IMR-90 (cell line): ENCODE measurements at regions not wholly inside any gene's neighbourhood (a gene's known extent, or its start where the extent isn't known, plus 50 kb on each side); places are given as distances from the start of the nearest gene placed in this dataset.
A peak's percentile ranks its signal among the peaks of the same experiment; 100 is the strongest.
"Not testable (repeated sequence)": the region's sequence is repeated elsewhere in the genome, so short reads cannot be mapped to it uniquely, and the experiment has no call there.

Experiments used
- ATAC-seq: fragments of 200-7000 bp; cut with Tn5 transposase; 2 replicates; pipeline ENCODE4 v1.9.1; 2020; ENCODE audit warnings: low read depth, mild to moderate bottlenecking, moderate library complexity
- BruUV-seq: library from RNA; stranded (reverse); fragments of 400-500 nt; replicated peaks from 2 replicates; lab custom pipeline; 2021; lab: Mats Ljungman, UMichigan
- CTCF ChIA-PET: fragments of 300-600 bp; formaldehyde crosslinking; extraction: SDS; loops from one replicate; lab custom pipeline; 2021; ENCODE audit warnings: antibody characterized with exemption; lab: Yijun Ruan, JAX
- POLR2A ChIA-PET: fragments of 300-600 bp; sonication (Branson Sonifier 250); formaldehyde crosslinking; loops from one replicate; lab custom pipeline; 2022; ENCODE audit warnings: antibody characterized with exemption; ENCODE audit not compliant: unreplicated experiment; lab: Charles Lee
- DNase-seq: peaks from one replicate; pipeline ENCODE4 v3.0.0; 2013
- H2AFZ ChIP-seq: replicated peaks from 2 replicates; pipeline ENCODE3; 2013; ENCODE audit warnings: low read length, mild to moderate bottlenecking; ENCODE audit not compliant: poor library complexity
- H2AK5ac ChIP-seq: 2 replicates; pipeline ENCODE4 v1.6.1; 2013; ENCODE audit warnings: low read depth, low read length, inconsistent platforms
- H2AK9ac ChIP-seq: replicated peaks from 2 replicates; pipeline ENCODE3; 2013; ENCODE audit warnings: mild to moderate bottlenecking, low read depth, low read length, moderate library complexity; ENCODE audit not compliant: poor library complexity
- H2BK120ac ChIP-seq: 2 replicates; pipeline ENCODE4 v1.6.1; 2013; ENCODE audit warnings: low read depth, low read length, inconsistent platforms
- H2BK15ac ChIP-seq: 3 replicates; pipeline ENCODE4 v1.6.1; 2013; ENCODE audit warnings: low read depth, low read length, inconsistent platforms
- H2BK20ac ChIP-seq: 2 replicates; pipeline ENCODE4 v1.6.1; 2013; ENCODE audit warnings: low read depth, mild to moderate bottlenecking, inconsistent platforms, low read length, moderate library complexity
- H2BK5ac ChIP-seq: 2 replicates; pipeline ENCODE4 v1.6.1; 2013; ENCODE audit warnings: mild to moderate bottlenecking, low read depth, low read length, inconsistent platforms; ENCODE audit not compliant: poor library complexity, severe bottlenecking
- H3K14ac ChIP-seq: replicated peaks from 2 replicates; pipeline ENCODE4 v1.6.1; 2013; ENCODE audit warnings: low read depth, low read length, inconsistent platforms
- H3K18ac ChIP-seq: 2 replicates; pipeline ENCODE4 v1.6.1; 2013; ENCODE audit warnings: low read depth, low read length, control low read depth
- H3K23ac ChIP-seq: 2 replicates; pipeline ENCODE4 v1.6.1; 2013; ENCODE audit warnings: low read depth, low read length, inconsistent platforms
- H3K27ac ChIP-seq: 2 replicates; pipeline ENCODE4 v1.5.1; 2013; ENCODE audit warnings: mild to moderate bottlenecking, control low read depth, low read length; ENCODE audit not compliant: insufficient read depth
- H3K27me3 ChIP-seq: 2 replicates; pipeline ENCODE4 v1.6.1; 2013; ENCODE audit warnings: low read length; ENCODE audit not compliant: control insufficient read depth, insufficient read depth
- H3K36me3 ChIP-seq: 2 replicates; pipeline ENCODE4 v1.6.1; 2013; ENCODE audit warnings: low read length, mixed read lengths; ENCODE audit not compliant: control insufficient read depth, insufficient read depth
- H3K4ac ChIP-seq: 2 replicates; pipeline ENCODE4 v1.6.1; 2013; ENCODE audit warnings: low read depth, low read length, inconsistent platforms
- H3K4me1 ChIP-seq: 2 replicates; pipeline ENCODE4 v1.6.1; 2013; ENCODE audit warnings: low read length, mixed read lengths; ENCODE audit not compliant: control insufficient read depth, insufficient read depth
- H3K4me2 ChIP-seq: 2 replicates; pipeline ENCODE4 v1.6.1; 2013; ENCODE audit warnings: low read depth, mild to moderate bottlenecking, control low read depth, low read length, moderate library complexity
- H3K4me3 ChIP-seq: 2 replicates; pipeline ENCODE4 v1.5.1; 2013; ENCODE audit warnings: low read depth, mild to moderate bottlenecking, control low read depth, low read length, moderate library complexity; ENCODE audit not compliant: insufficient read depth
- H3K56ac ChIP-seq: 2 replicates; pipeline ENCODE4 v1.6.1; 2013; ENCODE audit warnings: low read length, inconsistent platforms; ENCODE audit not compliant: insufficient read depth; ENCODE audit errors: extremely low read depth
- H3K79me1 ChIP-seq, 2 experiments: 2 replicates each; pipeline ENCODE4 v1.6.1; 2013; ENCODE audit warnings: low read length in 2 of 2, inconsistent platforms in 1 of 2, low read depth in 1 of 2
- H3K9ac ChIP-seq: 2 replicates; pipeline ENCODE4 v1.6.1; 2013; ENCODE audit warnings: low read depth, low read length, control low read depth
- H3K9me1 ChIP-seq: 2 replicates; pipeline ENCODE4 v1.6.1; 2013; ENCODE audit warnings: low read length, inconsistent platforms; ENCODE audit not compliant: insufficient read depth
- H3K9me3 ChIP-seq: 2 replicates; pipeline ENCODE4 v1.6.1; 2013; ENCODE audit warnings: low read length; ENCODE audit not compliant: control insufficient read depth, insufficient read depth
- H4K20me1 ChIP-seq: 2 replicates; pipeline ENCODE4 v1.6.1; 2013; ENCODE audit warnings: low read length, inconsistent platforms; ENCODE audit not compliant: insufficient read depth
- H4K5ac ChIP-seq: 2 replicates; pipeline ENCODE4 v1.6.1; 2013; ENCODE audit warnings: mild to moderate bottlenecking, low read depth, low read length, control low read depth
- H4K8ac ChIP-seq, 2 experiments: 2 replicates each; pipeline ENCODE4 v1.6.1; 2013; ENCODE audit warnings: low read depth in 2 of 2, low read length in 2 of 2, control low read depth in 1 of 2, inconsistent platforms in 1 of 2
- H4K91ac ChIP-seq: 2 replicates; pipeline ENCODE4 v1.6.1; 2013; ENCODE audit warnings: low read depth, low read length, inconsistent platforms; ENCODE audit not compliant: insufficient read depth
- CEBPB ChIP-seq: IDR thresholded peaks from 2 replicates; pipeline ENCODE4 v1.6.1; 2012; ENCODE audit warnings: low read depth, low read length, improper control_type of control experiment
- MAFK ChIP-seq: IDR thresholded peaks from 2 replicates; pipeline ENCODE4 v1.6.1; 2012; ENCODE audit warnings: low read depth, low read length, improper control_type of control experiment
- WGBS, 2 experiments: methylation state at CpG; one replicate each; pipeline versions ENCODE4 v1.1.5 to v1.1.7; 2013; ENCODE audit warnings: missing lambda C conversion rate in 2 of 2; ENCODE audit not compliant: insufficient read length in 1 of 2; ENCODE audit errors: extremely low coverage in 2 of 2; 5-methylcytosine and 5-hydroxymethylcytosine counted together
- dilution Hi-C: fragments of 300-500 bp; cut with HindIII; formaldehyde crosslinking; loops from one replicate; pipeline ENCODE4 v1.14.3; 2018; ENCODE audit warnings: low sequenced_read_pairs; ENCODE audit not compliant: unreplicated experiment
- in situ Hi-C: fragments of 300-500 bp; cut with MboI; formaldehyde crosslinking; loops from 3 replicates; pipeline ENCODE4 v1.14.3; 2019; ENCODE audit warnings: low sequenced_read_pairs, inconsistent platforms, mixed read lengths
- intact Hi-C: fragments of 100-400 bp; cut with micrococcal nuclease; formaldehyde crosslinking; loops from 2 replicates; pipeline ENCODE4 v1.10.0; 2022

GRCh38 chr6:141370438-141370837 is 762.3 kb upstream of the GJE1 start:
- BruUV-seq: no TSS peak
- no CpG with 5 or more reads among the region's 2 CpGs for WGBS, 2 experiments
- H3K9me1 ChIP-seq: no peaks in the 10 kb centered on the region
- no peak overlapping the region for H2BK15ac ChIP-seq
- H3K79me1 ChIP-seq: no peaks in the 10 kb centered on the region
- no peak overlapping the region for H4K5ac ChIP-seq
- no peak overlapping the region for H2AFZ ChIP-seq
- H3K9ac ChIP-seq: no peak overlapping the region
- H2BK5ac ChIP-seq: no peak overlapping the region
- TF ChIP-seq CEBPB: no peak
- TF ChIP-seq MAFK: peak; percentile 50
- H3K14ac ChIP-seq: no peak overlapping the region
- H3K4me3 ChIP-seq: no peak overlapping the region
- no peak overlapping the region for H4K8ac ChIP-seq
- H3K18ac ChIP-seq: no peak overlapping the region
- H3K4me2 ChIP-seq: no peak overlapping the region
- no peaks in the 10 kb centered on the region for H3K36me3 ChIP-seq
- H3K23ac ChIP-seq: no peak overlapping the region
- H3K27me3 ChIP-seq: no peaks in the 10 kb centered on the region
- H2BK20ac ChIP-seq: no peak overlapping the region
- dilution Hi-C loops: no loop called here
- H3K56ac ChIP-seq: no peak overlapping the region
- H2AK9ac ChIP-seq: no peak overlapping the region
- no peak overlapping the region for H3K4ac ChIP-seq
- no peak overlapping the region for H3K27ac ChIP-seq
- H3K9me3 ChIP-seq: no peaks in the 10 kb centered on the region
- ChIA-PET POLR2A (no interaction called here), CTCF (no interaction called here)
- ATAC-seq: no peak
- no peak overlapping the region for H2BK120ac ChIP-seq
- in situ Hi-C loops: no loop called here
- H4K20me1 ChIP-seq: no peaks in the 10 kb centered on the region
- intact Hi-C loops: no loop called here
- H3K4me1 ChIP-seq: no peaks in the 10 kb centered on the region
- DNase-seq: no peak
- H4K91ac ChIP-seq: no peak overlapping the region
- no peak overlapping the region for H2AK5ac ChIP-seq

GRCh38 chr6:141366796-141367195 is 765.9 kb upstream of the GJE1 start:
- H3K4me1 ChIP-seq, H3K27ac ChIP-seq, H4K91ac ChIP-seq, H2BK120ac ChIP-seq, intact Hi-C loops, CTCF ChIA-PET, ATAC-seq, H3K14ac ChIP-seq, DNase-seq, dilution Hi-C loops, H3K18ac ChIP-seq, H2AK9ac ChIP-seq, H4K5ac ChIP-seq, H3K4me2 ChIP-seq, H3K4ac ChIP-seq, H3K9me3 ChIP-seq, H3K23ac ChIP-seq, H3K27me3 ChIP-seq, H3K9me1 ChIP-seq, H3K9ac ChIP-seq, H2BK15ac ChIP-seq, H3K56ac ChIP-seq, H3K79me1 ChIP-seq, H3K4me3 ChIP-seq, H2BK20ac ChIP-seq, in situ Hi-C loops, POLR2A ChIA-PET, H3K36me3 ChIP-seq, H2BK5ac ChIP-seq, H2AK5ac ChIP-seq, H4K8ac ChIP-seq, BruUV-seq, H2AFZ ChIP-seq, H4K20me1 ChIP-seq: not testable (repeated sequence)
- no CpG with 5 or more reads among the region's 1 CpG for WGBS, 2 experiments
